GM06990 (cell line): ENCODE measurements at regions not wholly inside any gene's neighbourhood (a gene's known extent, or its start where the extent isn't known, plus 50 kb on each side); places are given as distances from the start of the nearest gene placed in this dataset.

ENCODE experiments used
- DNase-seq: peaks from one replicate; pipeline ENCODE4 v3.0.0-alpha.2; 2011; ENCODE audit not compliant: insufficient read length; ENCODE audit errors: extremely low read depth
- H3K27me3 ChIP-seq: replicated peaks from 2 replicates; pipeline ENCODE4 v1.6.0; 2011; ENCODE audit warnings: low read length; ENCODE audit not compliant: control insufficient read depth, insufficient read depth
- H3K36me3 ChIP-seq: 2 replicates; pipeline ENCODE4 v1.5.1; 2011; ENCODE audit warnings: low read length; ENCODE audit not compliant: control insufficient read depth, insufficient read depth
- H3K4me3 ChIP-seq: replicated peaks from 2 replicates; pipeline ENCODE4 v1.5.1; 2011; ENCODE audit warnings: low read depth, mild to moderate bottlenecking, control low read depth, low read length
- CTCF ChIP-seq: IDR thresholded peaks from 2 replicates; pipeline ENCODE4 v1.5.1; 2011; ENCODE audit warnings: low read length, control low read depth, mild to moderate bottlenecking, inconsistent platforms; ENCODE audit not compliant: insufficient read depth, poor library complexity, severe bottlenecking

DNA sequence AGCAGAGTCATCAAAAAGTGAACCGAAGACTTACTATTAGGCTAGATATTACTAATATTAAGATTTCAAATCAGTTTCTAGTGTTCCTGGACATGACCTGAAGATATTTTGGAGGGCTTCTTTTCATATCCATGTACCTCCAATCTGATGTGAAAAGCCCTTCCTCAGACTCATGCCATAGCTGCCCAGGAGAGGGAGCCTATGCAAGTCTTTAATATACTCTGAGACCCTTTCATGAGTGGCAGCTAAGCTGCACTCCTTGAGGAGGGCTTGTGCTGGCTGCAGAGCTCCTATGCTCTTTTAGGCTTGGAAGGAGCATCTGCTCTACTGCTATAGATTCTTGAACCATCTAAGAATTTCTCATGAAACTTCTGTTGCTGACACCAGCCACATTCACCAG is 715.3 kb downstream of the OLFM4 start:
- H3K27me3 ChIP-seq: no peaks in the 10 kb centered on the region
- no peak for DNase-seq
- no peak for TF ChIP-seq CTCF
- no peak overlapping the region for H3K4me3 ChIP-seq
- H3K36me3 ChIP-seq: no peaks in the 10 kb centered on the region

DNA sequence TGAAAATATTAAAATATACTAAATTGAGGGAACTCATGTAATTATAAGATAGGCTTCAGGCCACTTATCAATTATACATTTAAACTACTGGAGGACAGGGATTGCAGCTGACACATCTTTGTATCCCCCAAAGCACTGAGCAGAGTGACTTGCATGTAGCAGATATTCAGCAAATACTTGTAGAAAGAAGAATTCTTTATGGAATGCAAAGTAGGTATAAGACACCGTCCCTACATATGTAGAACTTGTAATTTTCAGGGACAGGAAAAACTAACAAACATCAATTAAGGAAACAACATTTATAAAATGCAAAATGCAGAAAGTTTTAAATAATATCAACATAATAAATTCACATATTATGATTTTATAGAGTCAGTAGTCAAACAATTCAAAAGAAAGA is 719.2 kb downstream of the OLFM4 start:
- Histone ChIP-seq H3K36me3 (no peaks in the 10 kb centered on the region), H3K27me3 (no peaks in the 10 kb centered on the region), H3K4me3 (no peak overlapping the region)
- DNase-seq: no peak
- no peak for TF ChIP-seq CTCF

GRCh38 chr13:53749306-53749705 is 720.7 kb downstream of the OLFM4 start:
- Histone ChIP-seq H3K27me3 (no peaks in the 10 kb centered on the region), H3K4me3 (no peak overlapping the region), H3K36me3 (no peaks in the 10 kb centered on the region)
- TF ChIP-seq CTCF: no peak
- DNase-seq: no peak

- TF ChIP-seq CTCF: no peak
- Histone ChIP-seq H3K27me3 (no peaks in the 10 kb centered on the region), H3K4me3 (no peak overlapping the region), H3K36me3 (no peaks in the 10 kb centered on the region)
- no peak for DNase-seq
These were observed 730.4 kb downstream of the OLFM4 start for GRCh38 chr13:53759016-53759415.

DNA sequence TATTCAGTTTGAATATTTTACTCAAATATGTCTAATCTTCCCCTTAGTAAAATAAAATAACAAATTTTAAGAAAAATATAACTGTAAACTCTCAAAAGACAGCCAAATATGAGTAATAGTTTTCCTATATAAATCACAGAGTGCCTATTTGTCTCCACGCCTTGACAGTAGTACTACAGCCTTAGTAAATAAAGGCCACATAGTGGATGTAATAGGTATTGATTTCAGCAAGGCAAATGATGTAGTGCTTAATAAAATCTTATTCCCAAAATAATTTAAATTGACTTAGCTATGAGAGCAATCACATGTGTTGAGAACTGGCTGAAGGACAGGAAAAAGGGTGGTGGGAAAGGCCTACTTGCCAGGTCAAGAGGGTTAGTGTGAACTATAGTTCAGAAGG is 747.2 kb downstream of the OLFM4 start:
- Histone ChIP-seq H3K36me3 (no peaks in the 10 kb centered on the region), H3K4me3 (no peak overlapping the region), H3K27me3 (no peaks in the 10 kb centered on the region)
- DNase-seq: no peak
- TF ChIP-seq CTCF: no peak

- Histone ChIP-seq H3K4me3 (no peak overlapping the region), H3K27me3 (no peaks in the 10 kb centered on the region), H3K36me3 (no peaks in the 10 kb centered on the region)
- TF ChIP-seq CTCF: no peak
- no peak for DNase-seq
These were observed 750.3 kb downstream of the OLFM4 start for GRCh38 chr13:53778937-53779336.
